ENCODE measurements at regions not wholly inside any gene's neighbourhood (a gene's known extent, or its start where the extent isn't known, plus 50 kb on each side); places are given as distances from the start of the nearest gene placed in this dataset.

DNA sequence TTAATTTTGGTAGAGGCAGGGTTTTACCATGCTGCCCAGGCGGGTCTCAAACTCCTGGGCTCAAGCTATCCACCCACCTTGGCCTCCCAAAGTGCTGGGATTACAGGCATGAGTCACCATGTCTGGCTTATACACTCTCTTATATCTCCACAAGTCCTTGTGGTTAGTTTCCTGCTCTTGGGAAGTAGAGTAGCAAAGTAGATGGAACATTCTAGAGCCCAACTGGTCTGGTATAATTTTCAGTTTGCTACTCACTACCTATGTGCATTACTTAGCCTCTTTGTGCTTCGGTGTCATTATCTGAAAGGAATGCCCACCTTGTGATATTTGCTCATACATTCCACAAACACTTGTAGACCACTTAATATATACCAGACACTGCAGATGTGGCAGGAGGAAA is 96.6 kb upstream of the IPO9 start:
- TF ChIP-seq, protein P1, sequence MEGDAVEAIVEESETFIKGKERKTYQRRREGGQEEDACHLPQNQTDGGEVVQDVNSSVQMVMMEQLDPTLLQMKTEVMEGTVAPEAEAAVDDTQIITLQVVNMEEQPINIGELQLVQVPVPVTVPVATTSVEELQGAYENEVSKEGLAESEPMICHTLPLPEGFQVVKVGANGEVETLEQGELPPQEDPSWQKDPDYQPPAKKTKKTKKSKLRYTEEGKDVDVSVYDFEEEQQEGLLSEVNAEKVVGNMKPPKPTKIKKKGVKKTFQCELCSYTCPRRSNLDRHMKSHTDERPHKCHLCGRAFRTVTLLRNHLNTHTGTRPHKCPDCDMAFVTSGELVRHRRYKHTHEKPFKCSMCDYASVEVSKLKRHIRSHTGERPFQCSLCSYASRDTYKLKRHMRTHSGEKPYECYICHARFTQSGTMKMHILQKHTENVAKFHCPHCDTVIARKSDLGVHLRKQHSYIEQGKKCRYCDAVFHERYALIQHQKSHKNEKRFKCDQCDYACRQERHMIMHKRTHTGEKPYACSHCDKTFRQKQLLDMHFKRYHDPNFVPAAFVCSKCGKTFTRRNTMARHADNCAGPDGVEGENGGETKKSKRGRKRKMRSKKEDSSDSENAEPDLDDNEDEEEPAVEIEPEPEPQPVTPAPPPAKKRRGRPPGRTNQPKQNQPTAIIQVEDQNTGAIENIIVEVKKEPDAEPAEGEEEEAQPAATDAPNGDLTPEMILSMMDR (IDR thresholded peaks at IDR 0.05), result no peak
- no peak for TF ChIP-seq POLR2A (IDR thresholded peaks at IDR 0.05)
